HG03575 (cell line): ENCODE measurements at regions not wholly inside any gene's neighbourhood (a gene's known extent, or its start where the extent isn't known, plus 50 kb on each side); places are given as distances from the start of the nearest gene placed in this dataset.

Experiments
- ATAC-seq: cut with Tn5 transposase; IDR thresholded peaks from one replicate; pipeline ENCODE4 v1.9.1; 2021; ENCODE audit not compliant: unreplicated experiment, insufficient number of reproducible peaks, low FRiP score; ENCODE audit errors: extremely low read depth

DNA sequence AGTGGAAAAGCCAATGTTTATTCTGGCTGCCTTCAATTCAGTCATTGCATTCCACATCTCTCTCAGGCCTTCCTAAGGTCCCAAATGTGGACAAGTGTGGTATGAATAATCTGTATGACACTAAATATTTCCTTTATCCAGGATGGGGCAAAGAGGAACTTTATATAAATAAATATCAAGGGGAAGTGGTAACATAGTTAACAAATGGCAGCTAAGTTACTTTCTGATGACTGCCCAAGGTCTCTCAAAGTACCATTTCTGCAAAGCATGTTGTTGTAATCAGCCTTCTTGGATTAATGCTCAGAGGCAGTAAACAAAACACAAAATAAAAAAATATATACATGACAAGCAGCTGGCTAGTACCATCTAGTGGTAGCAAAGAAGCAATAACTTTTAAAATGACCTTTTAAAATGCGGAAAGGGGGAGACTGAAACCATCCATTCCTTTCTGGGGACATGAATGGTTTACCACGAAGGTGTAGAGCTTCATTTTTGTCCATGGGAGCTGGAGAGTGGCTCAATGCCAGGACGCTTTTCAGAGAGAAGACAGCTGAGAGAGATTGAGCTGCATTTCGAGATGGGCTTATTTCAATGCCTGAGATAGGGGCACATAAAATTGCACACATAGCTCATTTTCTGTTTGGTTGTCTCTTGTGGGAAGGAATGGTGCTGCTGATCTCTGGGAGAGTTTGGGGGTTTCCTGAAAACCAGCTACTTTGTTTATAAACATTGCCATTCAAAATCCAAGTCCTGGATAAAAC is 259.2 kb downstream of the RFC3 start:
- ATAC-seq: no peak

DNA sequence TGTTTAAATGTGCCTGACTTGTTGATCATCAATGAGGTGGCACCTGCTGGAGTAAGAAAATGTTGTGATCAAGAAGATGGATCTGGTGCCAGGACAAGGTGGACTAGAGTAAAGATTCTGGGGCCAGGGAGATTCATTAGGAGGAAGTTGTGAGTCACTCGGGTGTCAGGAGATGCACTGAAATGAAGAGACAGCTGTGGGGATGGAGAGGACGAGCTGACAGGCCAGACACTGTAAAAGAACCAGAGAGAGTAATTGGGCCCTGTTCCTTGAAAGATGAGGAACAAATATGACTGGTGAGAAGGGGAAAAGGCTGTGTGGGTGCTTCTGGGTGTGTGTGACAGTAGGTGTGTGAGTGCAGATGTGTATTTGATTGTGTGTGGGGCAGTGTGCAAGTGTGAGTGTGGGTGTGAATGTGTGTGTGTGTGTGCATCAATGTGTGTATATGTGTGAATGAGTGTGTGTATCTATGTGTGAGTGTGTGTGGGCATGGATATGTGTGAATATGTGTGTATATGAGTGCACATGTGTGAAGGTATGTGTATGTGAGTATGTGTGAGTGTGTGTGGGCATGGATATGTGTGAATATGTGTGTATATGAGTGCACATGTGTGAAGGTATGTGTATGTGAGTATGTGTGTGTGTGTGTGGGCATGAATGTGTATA is 260.5 kb downstream of the RFC3 start:
- no peak for ATAC-seq

DNA sequence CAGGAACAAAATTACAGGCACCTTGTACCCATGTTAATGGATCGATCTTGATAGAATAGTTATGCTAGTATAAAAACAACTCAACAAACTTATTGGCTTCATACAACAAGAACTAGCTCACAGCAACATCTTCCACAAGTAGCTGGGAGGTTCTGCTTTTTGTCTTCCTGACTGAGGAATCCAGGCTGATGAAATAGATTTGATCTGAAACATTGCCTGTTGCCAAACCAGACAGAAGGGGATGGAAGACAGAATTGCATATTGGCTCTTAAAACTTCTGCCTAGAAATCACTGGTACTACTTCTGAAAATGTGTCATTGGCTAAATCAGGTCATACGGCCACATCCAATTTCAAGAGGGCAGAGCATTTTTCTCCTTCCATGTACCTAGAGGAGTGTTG is 267.3 kb downstream of the RFC3 start:
- no peak for ATAC-seq

DNA sequence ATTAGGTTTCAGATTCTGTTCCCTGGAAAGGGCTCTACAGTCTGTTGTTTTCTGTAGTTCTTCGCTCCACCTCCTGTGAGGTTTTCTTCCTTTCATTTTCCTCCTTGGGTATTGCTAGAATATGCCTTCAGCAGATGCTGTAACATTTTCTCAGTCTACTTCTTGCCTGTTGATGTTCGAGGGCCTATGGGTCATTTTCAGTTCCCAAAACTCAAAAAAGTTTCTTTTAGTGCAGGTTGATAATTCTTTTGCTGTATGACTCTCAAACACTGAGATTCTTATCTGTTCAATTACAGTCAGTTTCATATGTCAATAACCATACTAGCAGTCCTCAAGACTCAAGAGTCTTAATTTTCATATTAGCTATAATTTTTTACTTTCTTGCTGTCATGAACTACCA is 268.3 kb downstream of the RFC3 start:
- ATAC-seq: no peak

DNA sequence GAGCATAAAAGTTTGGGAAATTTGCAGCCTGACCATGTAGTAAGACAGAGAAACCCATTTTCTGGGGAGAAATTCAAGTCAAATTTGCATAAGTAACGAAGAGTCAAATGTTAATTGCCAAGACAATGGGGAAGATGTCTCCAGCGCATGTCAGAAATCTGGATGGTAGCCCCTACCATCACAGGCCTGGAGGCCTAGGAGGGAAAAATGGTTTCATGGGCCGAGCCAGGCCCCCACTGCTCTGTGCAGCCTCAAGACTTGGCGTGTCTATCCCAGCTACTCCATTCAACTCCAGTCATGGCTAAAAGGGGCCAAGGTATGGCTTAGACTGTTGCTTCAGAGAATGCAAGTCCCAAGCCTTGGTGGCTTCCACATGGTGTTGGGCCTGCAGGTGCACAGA is 269.8 kb downstream of the RFC3 start:
- ATAC-seq: no peak

DNA sequence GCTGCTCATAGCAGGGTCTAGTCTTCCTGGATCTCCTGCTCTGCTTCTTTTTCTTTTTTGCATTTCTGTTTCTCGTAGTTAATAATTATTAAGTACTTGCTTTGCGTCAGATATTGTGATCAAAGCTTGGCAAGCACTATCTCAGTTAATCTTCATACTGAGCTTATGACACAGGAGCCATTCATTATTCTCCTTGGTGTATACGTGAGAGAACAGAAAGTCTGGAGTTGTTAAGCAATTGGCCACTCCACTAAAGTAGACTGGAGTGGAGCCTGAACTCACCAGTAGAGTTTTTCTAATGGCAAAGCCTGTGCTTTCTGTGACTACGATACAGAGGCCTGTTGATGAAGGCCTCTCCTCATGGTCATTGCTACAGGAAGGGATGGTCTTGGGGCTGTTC is 285.9 kb downstream of the RFC3 start:
- no peak for ATAC-seq

DNA sequence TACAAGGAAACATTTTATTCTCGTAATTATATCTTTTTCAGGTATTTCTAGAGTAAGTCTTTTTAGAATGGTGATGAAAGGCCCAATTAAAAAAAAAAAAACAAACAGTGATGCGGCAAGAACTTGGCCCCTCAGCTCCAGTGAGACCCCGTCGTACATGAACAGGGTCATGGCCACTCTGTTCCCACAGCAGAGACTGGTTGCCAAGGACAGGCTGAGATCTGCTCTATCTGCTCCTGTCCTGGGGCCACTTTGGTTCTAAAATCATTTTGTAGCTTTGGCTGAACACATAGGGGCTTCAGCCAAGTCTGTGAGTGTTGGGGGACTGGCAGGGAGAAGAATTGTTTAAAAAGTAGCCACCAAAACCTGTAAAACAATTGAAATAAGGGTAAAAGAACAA is 286.9 kb downstream of the RFC3 start:
- ATAC-seq: no peak

DNA sequence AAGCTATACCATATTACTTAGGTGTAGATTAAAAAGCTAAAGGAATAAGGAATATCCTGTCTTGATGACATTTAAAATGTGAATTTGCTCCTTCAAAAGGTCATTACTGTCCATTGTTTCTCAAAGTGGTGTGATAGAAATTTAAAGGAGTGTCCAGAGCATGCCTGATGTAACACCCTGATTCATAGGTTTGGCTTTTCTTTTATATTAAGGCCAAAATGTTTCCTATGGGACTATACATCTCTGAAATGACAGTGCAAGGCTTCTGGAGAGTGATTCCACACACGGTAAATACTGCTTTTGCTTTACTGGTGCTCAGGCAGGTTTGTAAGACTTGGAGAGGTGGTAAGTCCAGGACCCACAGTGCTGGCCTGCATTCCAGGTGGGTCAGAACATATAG is 289.9 kb downstream of the RFC3 start:
- no peak for ATAC-seq

DNA sequence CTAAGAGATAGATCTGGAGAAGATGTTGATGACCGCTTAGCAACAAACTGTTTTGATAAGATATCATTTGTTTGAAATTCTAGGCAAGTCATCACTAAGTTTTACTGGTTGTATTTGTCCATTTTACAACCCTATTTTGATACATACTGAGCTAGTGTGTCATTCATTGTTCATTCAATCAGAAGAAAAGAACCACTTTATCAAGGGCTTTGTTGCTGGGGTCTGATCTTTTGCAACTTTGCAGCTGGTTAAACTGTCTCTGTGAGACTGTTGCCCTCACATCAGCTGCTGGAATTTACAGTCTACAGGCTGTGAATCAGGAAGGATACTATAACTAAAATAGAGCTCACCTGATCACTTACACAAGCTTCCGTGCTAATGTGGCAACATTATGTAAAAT is 290.5 kb downstream of the RFC3 start:
- ATAC-seq: no peak

DNA sequence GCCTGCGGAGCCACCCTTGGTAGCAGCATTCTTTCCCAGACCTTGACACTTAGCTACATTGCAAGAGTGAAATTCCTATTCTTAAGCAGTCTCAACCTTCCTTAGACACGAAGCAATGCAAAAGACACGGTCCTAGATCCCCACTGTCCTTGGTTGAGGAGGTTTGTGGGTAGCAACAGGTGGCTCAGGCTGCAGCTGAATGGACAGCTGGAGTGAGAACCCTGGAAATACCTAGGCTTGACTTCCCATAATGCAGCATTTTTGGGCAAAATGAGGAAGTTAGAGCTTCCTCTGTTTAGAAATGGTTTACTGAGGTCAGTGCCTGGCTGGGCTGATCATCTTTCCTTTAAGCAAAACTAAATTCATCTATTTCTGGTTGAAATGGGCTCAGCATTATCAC is 296.6 kb downstream of the RFC3 start:
- ATAC-seq: no peak

DNA sequence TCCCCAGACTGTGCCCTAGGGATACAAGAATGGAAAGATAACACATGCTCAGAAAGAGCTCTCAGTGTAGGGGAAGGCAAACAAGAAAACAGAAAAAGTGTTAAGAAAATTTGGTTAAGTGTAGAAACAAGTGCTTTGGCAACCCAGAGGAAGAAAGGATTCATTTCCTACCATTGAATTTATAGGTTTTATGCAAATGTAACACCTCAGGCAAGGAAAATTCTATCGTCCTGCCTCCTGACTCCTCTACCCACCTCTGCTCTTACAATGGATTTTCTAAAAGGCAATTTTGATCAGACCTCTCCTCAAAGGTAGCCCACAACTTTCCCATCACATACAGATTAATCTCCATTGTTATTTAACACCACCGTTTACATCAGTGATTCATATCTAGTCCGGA is 298.7 kb downstream of the RFC3 start:
- ATAC-seq: no peak

DNA sequence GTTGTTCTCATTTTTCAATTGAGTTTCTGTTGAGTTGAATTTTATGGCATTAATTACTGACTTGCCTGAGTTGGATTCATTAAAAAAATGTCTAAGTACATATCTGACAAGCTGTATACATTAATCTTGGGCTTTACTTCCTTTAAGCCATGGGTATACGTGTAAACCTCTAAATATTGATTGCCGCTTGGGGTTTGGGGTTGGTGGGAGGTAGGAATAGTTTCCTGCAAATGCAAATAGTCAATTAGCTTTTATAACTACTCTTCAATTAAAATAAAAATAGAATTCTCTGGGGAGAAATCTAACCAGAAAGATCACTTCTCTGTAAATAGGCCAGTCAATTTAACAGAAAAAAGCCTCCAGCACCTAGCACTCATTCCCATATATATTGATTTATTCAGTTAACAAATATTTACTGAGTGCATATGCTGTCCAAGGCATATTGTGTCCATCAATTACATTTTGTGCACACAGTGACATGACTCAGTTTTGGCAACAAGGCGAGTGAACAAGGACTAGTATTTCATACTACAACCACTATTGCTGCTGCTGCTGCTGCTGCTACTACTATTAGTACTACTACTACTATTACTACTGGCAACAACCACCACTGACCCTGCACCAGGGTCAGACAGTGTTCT is 306.8 kb downstream of the RFC3 start:
- ATAC-seq: no peak

DNA sequence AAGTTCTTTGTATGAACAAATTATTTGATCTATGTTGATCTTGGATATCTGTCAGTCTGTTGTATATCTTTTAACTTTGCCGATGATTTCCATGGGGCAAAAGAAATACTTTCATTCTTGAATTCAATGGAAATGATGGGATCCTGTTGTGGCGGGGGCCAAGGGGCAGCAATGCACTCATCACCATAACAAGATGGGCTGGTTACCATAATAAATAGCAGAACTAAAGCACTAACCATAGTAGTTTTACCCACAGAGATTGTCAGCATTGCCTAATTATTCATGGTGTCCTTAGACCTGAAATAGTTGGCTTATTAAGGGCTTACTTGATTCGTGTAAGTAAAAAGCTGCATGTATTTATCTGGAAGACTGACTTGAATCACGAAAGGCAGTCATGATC is 309.6 kb downstream of the RFC3 start:
- ATAC-seq: no peak

DNA sequence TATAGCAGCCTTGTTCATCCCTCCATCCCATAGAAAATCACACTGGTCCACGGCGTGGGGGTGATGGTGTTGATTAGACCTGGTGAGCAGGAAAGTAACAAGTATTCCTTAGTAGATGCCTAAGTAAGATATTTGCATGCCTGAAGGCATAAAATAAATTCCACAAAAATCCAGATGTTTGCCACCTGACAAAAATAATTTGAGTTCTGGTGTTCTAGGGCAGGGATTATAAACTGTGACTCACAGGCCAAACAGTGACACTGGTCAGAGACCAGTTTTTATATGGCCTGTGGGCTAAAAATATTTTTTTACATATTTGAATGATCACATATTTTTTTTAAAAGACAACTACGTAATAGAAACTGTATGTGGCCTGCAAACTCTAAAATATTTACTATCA is 310.7 kb downstream of the RFC3 start:
- no peak for ATAC-seq

DNA sequence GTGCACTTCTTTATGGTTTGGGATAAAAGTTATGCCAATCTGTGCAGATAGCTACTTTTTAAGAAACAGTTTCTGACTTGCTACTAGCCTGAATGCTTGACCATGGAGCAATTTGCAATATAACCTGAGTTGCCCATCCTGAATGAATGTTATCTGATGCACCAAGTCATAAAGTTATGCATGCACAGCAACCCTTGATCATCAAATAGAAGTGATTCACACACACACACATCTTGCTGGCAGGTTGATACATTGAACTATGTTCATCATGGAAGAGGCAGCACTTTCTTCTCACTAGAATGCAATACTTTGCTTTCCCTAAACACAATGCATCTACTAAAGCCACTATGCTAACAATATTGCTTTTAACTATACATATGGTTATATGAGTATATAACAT is 311.5 kb downstream of the RFC3 start:
- ATAC-seq: no peak

DNA sequence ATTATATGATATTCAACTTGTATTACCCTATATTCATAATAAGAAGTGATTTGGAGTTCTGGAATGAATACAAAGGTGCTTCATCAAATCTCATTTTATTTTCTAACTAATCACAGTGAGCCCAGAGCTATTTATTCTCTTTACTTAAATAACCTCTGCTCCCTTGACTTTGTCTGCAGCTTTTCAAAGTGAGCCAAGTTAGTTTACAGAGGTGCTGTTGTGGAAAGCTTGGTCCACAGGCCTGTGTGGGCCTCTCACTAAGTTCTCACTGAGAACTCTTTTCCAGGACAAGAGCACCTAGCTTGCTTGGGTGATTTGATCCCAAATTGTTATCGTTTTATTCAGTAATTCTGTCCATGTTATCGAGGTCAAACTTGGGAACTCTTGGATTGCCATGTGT is 319.3 kb downstream of the RFC3 start:
- ATAC-seq: no peak

DNA sequence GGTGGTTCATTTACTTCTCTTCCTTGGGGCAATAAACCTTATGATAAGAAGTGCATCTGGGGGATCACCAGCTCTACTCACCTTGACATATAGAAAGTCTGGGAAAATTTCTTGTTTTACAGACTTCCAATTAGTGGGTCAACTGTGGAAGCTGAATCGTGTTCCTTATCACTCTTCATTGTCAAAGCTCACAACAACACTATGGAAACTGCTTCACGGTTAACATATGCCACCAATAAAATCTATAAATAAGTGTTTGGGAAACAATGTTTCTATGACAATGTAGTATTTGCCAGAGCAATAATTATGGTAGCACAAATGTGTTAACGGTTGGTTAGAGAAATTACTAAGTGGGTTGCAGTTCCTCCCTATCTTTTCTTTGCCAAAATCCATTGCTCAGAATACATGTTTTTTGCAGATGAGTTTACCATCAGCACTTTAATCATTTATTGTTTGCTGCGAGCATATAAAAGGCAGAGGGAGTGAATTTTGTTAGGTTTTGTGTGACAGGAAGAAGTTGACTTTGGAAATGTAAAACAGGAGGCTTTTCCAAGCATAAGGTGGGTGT is 321.8 kb downstream of the RFC3 start:
- no peak for ATAC-seq

DNA sequence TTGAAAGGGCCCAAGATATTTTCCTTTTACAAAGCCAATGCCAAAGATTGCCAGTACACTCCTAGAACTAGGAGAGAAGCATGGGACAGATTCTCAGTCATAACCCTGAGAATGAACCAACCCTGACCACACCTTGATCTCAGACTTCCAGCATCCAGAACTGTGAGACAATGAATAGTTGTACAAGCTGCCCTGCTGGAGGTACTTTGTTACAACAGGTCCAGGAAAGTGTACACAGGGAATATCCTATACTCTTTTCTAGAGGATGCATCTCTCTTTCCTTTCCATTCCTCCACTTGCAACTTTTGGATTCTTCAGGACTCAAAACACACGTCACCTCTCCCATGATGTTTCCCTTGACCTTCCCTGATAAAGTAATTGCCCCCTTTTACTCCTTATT is 325.7 kb downstream of the RFC3 start:
- no peak for ATAC-seq

DNA sequence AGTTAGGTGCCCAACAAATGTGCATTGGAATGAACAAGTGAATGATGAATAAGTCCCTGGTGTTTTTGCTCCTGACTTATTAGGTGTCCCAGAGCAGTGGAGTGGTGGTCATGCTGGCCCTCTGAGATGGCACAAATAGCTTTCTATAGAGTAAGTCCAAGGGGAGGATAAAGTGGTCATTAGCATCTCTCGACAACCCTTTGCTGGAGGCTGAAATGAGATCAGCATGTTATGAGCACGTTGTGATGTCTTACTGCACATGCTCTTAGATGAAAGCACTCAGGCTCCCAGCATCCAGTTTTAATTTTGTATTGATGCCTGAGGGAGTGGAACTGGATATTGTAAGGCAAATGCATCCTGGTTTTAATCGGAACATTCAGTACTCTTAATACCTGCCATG is 326.2 kb downstream of the RFC3 start:
- no peak for ATAC-seq

DNA sequence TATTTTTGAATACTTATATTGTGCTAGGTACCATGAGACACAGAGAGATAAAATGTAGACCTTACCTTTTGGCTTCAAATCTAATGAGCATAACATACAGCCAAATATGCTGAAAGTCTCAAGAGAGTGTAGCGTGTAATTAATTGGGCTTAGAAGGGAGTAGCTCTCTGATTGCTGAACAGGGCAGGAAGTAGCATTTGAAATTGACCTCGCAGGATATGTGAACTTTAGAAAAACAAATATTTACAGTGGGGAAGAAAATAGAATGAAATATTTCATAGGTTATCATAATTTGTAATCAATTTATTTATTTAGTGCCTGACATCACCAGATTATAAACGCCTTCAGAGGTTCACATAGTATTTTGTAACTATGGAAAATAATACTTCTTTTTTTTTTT is 327.1 kb downstream of the RFC3 start:
- no peak for ATAC-seq
